Gastrocnemius medialis (tissue), 4 donors: ENCODE measurements at regions not wholly inside any gene's neighbourhood (a gene's known extent, or its start where the extent isn't known, plus 50 kb on each side); places are given as distances from the start of the nearest gene placed in this dataset.

Experiments used
- POLR2A ChIP-seq, 2 donors: fragments of 450-650 bp; IDR thresholded peaks; one replicate each; pipeline ENCODE4 v1.6.1; 2017; ENCODE audit warnings: antibody characterized with exemption in 2 of 2, mild to moderate bottlenecking in 2 of 2, moderate library complexity in 2 of 2
- TF ChIP-seq, protein P1 (sequence below), 5 experiments: fragments of 450-650 bp in 3 of 5; fragments of 200-600 bp in 2 of 5; sonication (generic) in 2 of 5; IDR thresholded peaks in 4 of 5; conservative IDR thresholded peaks in 1 of 5; 1 replicate in 4 of 5; 2 replicates in 1 of 5; pipeline ENCODE4 v1.5.1; 2016 to 2019; ENCODE audit warnings: antibody characterized with exemption in 5 of 5, mild to moderate bottlenecking in 3 of 5, moderate library complexity in 3 of 5

DNA sequence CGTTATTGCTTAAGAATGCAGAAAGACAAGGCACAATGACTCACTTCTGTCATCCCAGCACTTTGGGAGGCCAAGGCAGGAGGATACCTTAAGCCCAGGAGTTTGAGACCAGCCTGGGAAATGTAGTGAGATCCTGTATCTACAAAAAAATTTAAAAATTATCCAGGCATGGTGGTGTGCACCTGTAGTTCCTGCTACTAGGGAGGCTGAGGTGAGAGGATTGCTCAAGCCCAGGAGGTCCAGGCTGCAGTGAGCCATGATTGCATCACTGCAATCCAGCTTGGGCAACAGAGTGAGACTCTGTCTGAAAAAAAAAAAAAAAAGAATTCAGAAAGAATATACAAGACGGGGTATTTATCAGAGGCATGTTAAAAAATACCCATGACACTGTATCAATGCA is 182.0 kb upstream of the SPOPL start:
- TF ChIP-seq, protein P1, sequence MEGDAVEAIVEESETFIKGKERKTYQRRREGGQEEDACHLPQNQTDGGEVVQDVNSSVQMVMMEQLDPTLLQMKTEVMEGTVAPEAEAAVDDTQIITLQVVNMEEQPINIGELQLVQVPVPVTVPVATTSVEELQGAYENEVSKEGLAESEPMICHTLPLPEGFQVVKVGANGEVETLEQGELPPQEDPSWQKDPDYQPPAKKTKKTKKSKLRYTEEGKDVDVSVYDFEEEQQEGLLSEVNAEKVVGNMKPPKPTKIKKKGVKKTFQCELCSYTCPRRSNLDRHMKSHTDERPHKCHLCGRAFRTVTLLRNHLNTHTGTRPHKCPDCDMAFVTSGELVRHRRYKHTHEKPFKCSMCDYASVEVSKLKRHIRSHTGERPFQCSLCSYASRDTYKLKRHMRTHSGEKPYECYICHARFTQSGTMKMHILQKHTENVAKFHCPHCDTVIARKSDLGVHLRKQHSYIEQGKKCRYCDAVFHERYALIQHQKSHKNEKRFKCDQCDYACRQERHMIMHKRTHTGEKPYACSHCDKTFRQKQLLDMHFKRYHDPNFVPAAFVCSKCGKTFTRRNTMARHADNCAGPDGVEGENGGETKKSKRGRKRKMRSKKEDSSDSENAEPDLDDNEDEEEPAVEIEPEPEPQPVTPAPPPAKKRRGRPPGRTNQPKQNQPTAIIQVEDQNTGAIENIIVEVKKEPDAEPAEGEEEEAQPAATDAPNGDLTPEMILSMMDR (IDR thresholded peaks at IDR 0.05 in 4 of 5, conservative IDR thresholded peaks at IDR 0.05 in 1 of 5): no peak
- TF ChIP-seq POLR2A (IDR thresholded peaks at IDR 0.05): no peak
